OCI-M2 (cell line): ENCODE measurements at regions not wholly inside any gene's neighbourhood (a gene's known extent, or its start where the extent isn't known, plus 50 kb on each side); places are given as distances from the start of the nearest gene placed in this dataset.

Experiments
- DNase-seq: peaks from one replicate; lab custom pipeline; 2025; ENCODE audit not compliant: unreplicated experiment; lab: John Stamatoyannopoulos, UW

- DNase-seq: no peak
Observed at GRCh38 chr3:135728007-135728721, 237.4 kb upstream of the PPP2R3A start.

GRCh38 chr3:135731546-135731945 is 234.0 kb upstream of the PPP2R3A start:
- DNase-seq: no peak

GRCh38 chr3:135736740-135737139 is 228.8 kb upstream of the PPP2R3A start:
- DNase-seq: no peak

- no peak for DNase-seq
Observed at GRCh38 chr3:135739779-135740178, 225.7 kb upstream of the PPP2R3A start.

- no peak for DNase-seq
Observed at GRCh38 chr3:135740211-135740610, 225.3 kb upstream of the PPP2R3A start.

GRCh38 chr3:135740751-135741150 is 224.8 kb upstream of the PPP2R3A start:
- no peak for DNase-seq

- no peak for DNase-seq
Observed at GRCh38 chr3:135751991-135752390, 213.5 kb upstream of the PPP2R3A start.

- no peak for DNase-seq
Observed at GRCh38 chr3:135752851-135753250, 212.7 kb upstream of the PPP2R3A start.

GRCh38 chr3:135753506-135753905 is 212.0 kb upstream of the PPP2R3A start:
- DNase-seq: no peak

- DNase-seq: no peak
Observed at GRCh38 chr3:135755330-135756105, 210.0 kb upstream of the PPP2R3A start.

- DNase-seq: no peak
Observed at GRCh38 chr3:135756106-135756668, 209.3 kb upstream of the PPP2R3A start.

GRCh38 chr3:135757421-135757820 is 208.1 kb upstream of the PPP2R3A start:
- DNase-seq: no peak

GRCh38 chr3:135758961-135759360 is 206.6 kb upstream of the PPP2R3A start:
- DNase-seq: no peak

GRCh38 chr3:135759651-135760050 is 205.9 kb upstream of the PPP2R3A start:
- no peak for DNase-seq

- no peak for DNase-seq
Observed at GRCh38 chr3:135760581-135760980, 204.9 kb upstream of the PPP2R3A start.

- no peak for DNase-seq
Observed at GRCh38 chr3:135762188-135762856, 203.2 kb upstream of the PPP2R3A start.

GRCh38 chr3:135766115-135766514 is 199.4 kb upstream of the PPP2R3A start:
- DNase-seq: no peak

- no peak for DNase-seq
Observed at GRCh38 chr3:135771760-135772159, 193.8 kb upstream of the PPP2R3A start.

GRCh38 chr3:135779024-135779423 is 186.5 kb upstream of the PPP2R3A start:
- no peak for DNase-seq

GRCh38 chr3:135779590-135780235 is 185.8 kb upstream of the PPP2R3A start:
- DNase-seq: no peak
